NCI-H128 (cell line): ENCODE measurements at regions not wholly inside any gene's neighbourhood (a gene's known extent, or its start where the extent isn't known, plus 50 kb on each side); places are given as distances from the start of the nearest gene placed in this dataset.
A peak's percentile ranks its signal among the peaks of the same experiment; 100 is the strongest.
"Not testable (repeated sequence)": the region's sequence is repeated elsewhere in the genome, so short reads cannot be mapped to it uniquely, and the experiment has no call there.

Experiments used
- DNase-seq: peaks from one replicate; lab custom pipeline; 2025; ENCODE audit not compliant: unreplicated experiment; lab: John Stamatoyannopoulos, UW

GRCh38 chrX:65610481-65610880 is 57.0 kb upstream of the MSN start:
- no peak for DNase-seq

GRCh38 chrX:65610040-65610439 is 57.4 kb upstream of the MSN start:
- no peak for DNase-seq

- no peak for DNase-seq
Measured at GRCh38 chrX:65609237-65609636, 58.2 kb upstream of the MSN start.

- no peak for DNase-seq
Measured at GRCh38 chrX:65608026-65608425, 59.4 kb upstream of the MSN start.

GRCh38 chrX:65607070-65607742 is 60.2 kb upstream of the MSN start:
- DNase-seq, result no peak

GRCh38 chrX:65602221-65602560 is 65.3 kb upstream of the MSN start:
- no peak for DNase-seq

- DNase-seq, result no peak
Measured at GRCh38 chrX:65601530-65602220, 65.8 kb upstream of the MSN start.

- no peak for DNase-seq
Measured at GRCh38 chrX:65601126-65601525, 66.3 kb upstream of the MSN start.

- no peak for DNase-seq
Measured at GRCh38 chrX:65600106-65600505, 65.5 kb upstream of the LAS1L start.

- no peak for DNase-seq
Measured at GRCh38 chrX:65598559-65599147, 64.1 kb upstream of the LAS1L start.

GRCh38 chrX:65596270-65597034 is 61.9 kb upstream of the LAS1L start:
- no peak for DNase-seq

- peak; percentile 6 for DNase-seq
Measured at GRCh38 chrX:65595460-65595876, 60.9 kb upstream of the LAS1L start.

- DNase-seq, result no peak
Measured at GRCh38 chrX:65591206-65591605, 56.6 kb upstream of the LAS1L start.

- DNase-seq, result no peak
Measured at GRCh38 chrX:65589304-65589703, 54.7 kb upstream of the LAS1L start.

GRCh38 chrX:65588795-65589194 is 54.2 kb upstream of the LAS1L start:
- no peak for DNase-seq

- DNase-seq, result no peak
Measured at GRCh38 chrX:65587616-65588526, 53.3 kb upstream of the LAS1L start.

GRCh38 chrX:65586491-65586890 is 51.9 kb upstream of the LAS1L start:
- no peak for DNase-seq

GRCh38 chrX:65585226-65585625 is 50.6 kb upstream of the LAS1L start:
- DNase-seq, result not testable (repeated sequence)
